H1 (cell line): ENCODE measurements at regions not wholly inside any gene's neighbourhood (a gene's known extent, or its start where the extent isn't known, plus 50 kb on each side); places are given as distances from the start of the nearest gene placed in this dataset.

ENCODE experiments used
- CTCF ChIA-PET: fragments of 300-600 bp; sonication (Branson Sonifier 250); formaldehyde crosslinking; loops from one replicate; lab custom pipeline; 2021; ENCODE audit not compliant: partially characterized antibody; lab: Charles Lee
- POLR2A ChIA-PET: fragments of 300-600 bp; sonication (Branson Sonifier 250); formaldehyde crosslinking; loops from one replicate; lab custom pipeline; 2021; ENCODE audit warnings: inconsistent platforms; ENCODE audit not compliant: partially characterized antibody; lab: Charles Lee
- DNase-seq, 2 experiments: peaks; one replicate each; pipeline versions ENCODE4 v3.0.0 to v3.0.0-alpha.2; 2010 to 2022; ENCODE audit warnings: low spot score in 2 of 2, low read depth in 1 of 2, mixed read lengths in 1 of 2
- FAIRE-seq: peaks from 2 replicates; lab custom pipeline; 2011; peaks lifted over from hg19 to GRCh38; lab: Jason Lieb, UNC
- H2AFZ ChIP-seq: 2 replicates; pipeline ENCODE4 v1.8.1; 2012; ENCODE audit warnings: low read length, inconsistent platforms
- H2AK5ac ChIP-seq: 2 replicates; pipeline ENCODE4 v1.6.1; 2013; ENCODE audit warnings: low read depth, low read length
- H2BK120ac ChIP-seq: replicated peaks from 2 replicates; pipeline ENCODE3; 2013; ENCODE audit warnings: low read depth, low read length, inconsistent platforms
- H2BK12ac ChIP-seq: 2 replicates; pipeline ENCODE4 v1.6.1; 2013; ENCODE audit warnings: low read depth, low read length
- H2BK15ac ChIP-seq: 2 replicates; pipeline ENCODE4 v1.6.1; 2013; ENCODE audit warnings: low read length
- H2BK20ac ChIP-seq: 2 replicates; pipeline ENCODE4 v1.6.1; 2013; ENCODE audit warnings: low read length
- H2BK5ac ChIP-seq: 2 replicates; pipeline ENCODE4 v1.6.1; 2013; ENCODE audit warnings: low read depth, low read length
- H3K14ac ChIP-seq: 2 replicates; pipeline ENCODE4 v1.6.1; 2013; ENCODE audit warnings: inconsistent platforms; ENCODE audit not compliant: insufficient read length
- H3K18ac ChIP-seq: 2 replicates; pipeline ENCODE4 v1.6.1; 2013; ENCODE audit warnings: low read length; ENCODE audit errors: extremely low read depth
- H3K23ac ChIP-seq: 2 replicates; pipeline ENCODE4 v1.6.1; 2013; ENCODE audit warnings: inconsistent platforms; ENCODE audit not compliant: insufficient read length
- H3K23me2 ChIP-seq: 2 replicates; pipeline ENCODE4 v1.6.1; 2013; ENCODE audit warnings: low read depth, low read length
- H3K27ac ChIP-seq: 2 replicates; pipeline ENCODE4 v1.6.1; 2011; ENCODE audit warnings: low read depth, low read length, inconsistent platforms
- H3K27me3 ChIP-seq, 4 experiments: replicated peaks in 1 of 4; 1 replicate in 1 of 4; 2 replicates in 3 of 4; pipeline versions ENCODE4 v1.6.1 to v1.8.1; 2011 to 2013; ENCODE audit warnings: low read length in 3 of 4, mild to moderate bottlenecking in 3 of 4, inconsistent platforms in 2 of 4, mixed read lengths in 2 of 4, moderate library complexity in 1 of 4; ENCODE audit not compliant: control insufficient read depth in 3 of 4, insufficient read depth in 3 of 4; ENCODE audit errors: extremely low read depth in 1 of 4
- H3K36me3 ChIP-seq, 4 experiments: 2 replicates each; pipeline versions ENCODE4 v1.6.1 to v1.8.1; 2011 to 2013; ENCODE audit warnings: mild to moderate bottlenecking in 4 of 4, low read length in 3 of 4, moderate library complexity in 2 of 4, control low read depth in 1 of 4, inconsistent platforms in 1 of 4; ENCODE audit not compliant: insufficient read depth in 4 of 4, control insufficient read depth in 2 of 4
- H3K4ac ChIP-seq: replicated peaks from 2 replicates; pipeline ENCODE3; 2013; ENCODE audit warnings: low read length, low read depth, mixed read lengths, inconsistent platforms; ENCODE audit not compliant: insufficient read length
- H3K4me1 ChIP-seq, 4 experiments: replicated peaks in 1 of 4; 1 replicate in 1 of 4; 2 replicates in 3 of 4; pipeline versions ENCODE4 v1.6.1 to v1.8.1; 2011 to 2013; ENCODE audit warnings: low read length in 3 of 4, inconsistent platforms in 2 of 4, mixed read lengths in 1 of 4; ENCODE audit not compliant: insufficient read depth in 4 of 4, control insufficient read depth in 3 of 4
- H3K4me2 ChIP-seq, 2 experiments: 2 replicates each; pipeline versions ENCODE4 v1.6.1 to v1.8.1; 2011 to 2013; ENCODE audit warnings: low read depth in 2 of 2, low read length in 2 of 2, control low read depth in 1 of 2, inconsistent platforms in 1 of 2, mild to moderate bottlenecking in 1 of 2; ENCODE audit not compliant: insufficient read depth in 1 of 2
- H3K4me3 ChIP-seq, 4 experiments: fragments of 200-600, 300-600 bp in 1 of 4; sonication (generic), shearing (Covaris generic), sonication (Bioruptor Twin) in 1 of 4; 2 replicates each; pipeline versions ENCODE4 v1.5.1 to v1.8.1; 2011 to 2016; ENCODE audit warnings: low read length in 4 of 4, low read depth in 3 of 4, control low read depth in 2 of 4, inconsistent platforms in 2 of 4, mild to moderate bottlenecking in 2 of 4, mixed read lengths in 1 of 4, moderate library complexity in 1 of 4; ENCODE audit not compliant: insufficient read depth in 2 of 4; ENCODE audit errors: extremely low read depth in 1 of 4
- H3K56ac ChIP-seq: replicated peaks from 2 replicates; pipeline ENCODE3; 2013; ENCODE audit warnings: low read depth, mild to moderate bottlenecking, mixed read lengths, low read length, inconsistent platforms; ENCODE audit not compliant: insufficient read length
- H3K79me1 ChIP-seq: 2 replicates; pipeline ENCODE4 v1.6.1; 2013; ENCODE audit warnings: low read depth, low read length, control low read depth
- H3K79me2 ChIP-seq, 2 experiments: 2 replicates each; pipeline versions ENCODE4 v1.6.1 to v1.8.1; 2012 to 2013; ENCODE audit warnings: low read length in 2 of 2, mild to moderate bottlenecking in 2 of 2, inconsistent platforms in 1 of 2; ENCODE audit not compliant: insufficient read depth in 2 of 2, control insufficient read depth in 1 of 2
- H3K9ac ChIP-seq, 4 experiments: replicated peaks in 1 of 4; 1 replicate in 1 of 4; 2 replicates in 3 of 4; pipeline versions ENCODE4 v1.6.1 to v1.8.1; 2011 to 2013; ENCODE audit warnings: low read depth in 3 of 4, low read length in 3 of 4, control low read depth in 2 of 4, mild to moderate bottlenecking in 2 of 4, moderate library complexity in 2 of 4, inconsistent platforms in 1 of 4; ENCODE audit errors: extremely low read depth in 1 of 4
- H3K9me3 ChIP-seq, 2 experiments: 2 replicates each; pipeline versions ENCODE4 v1.6.1 to v1.8.1; 2012 to 2013; ENCODE audit warnings: mild to moderate bottlenecking in 2 of 2, moderate library complexity in 2 of 2, control low read depth in 1 of 2, inconsistent platforms in 1 of 2, low read depth in 1 of 2, low read length in 1 of 2, mixed read lengths in 1 of 2; ENCODE audit not compliant: insufficient read depth in 2 of 2
- H4K20me1 ChIP-seq, 2 experiments: replicated peaks in 1 of 2; 2 replicates each; pipeline versions ENCODE3 to v1.8.1; 2011 to 2013; ENCODE audit warnings: inconsistent platforms in 2 of 2, low read length in 2 of 2, mild to moderate bottlenecking in 1 of 2; ENCODE audit not compliant: insufficient read depth in 2 of 2, control insufficient read depth in 1 of 2
- H4K5ac ChIP-seq: 2 replicates; pipeline ENCODE4 v1.6.1; 2013; ENCODE audit warnings: low read length, low read depth, mixed read lengths, inconsistent platforms; ENCODE audit not compliant: insufficient read length
- H4K8ac ChIP-seq: 2 replicates; pipeline ENCODE4 v1.8.0; 2013; ENCODE audit warnings: mild to moderate bottlenecking, moderate library complexity, low read length, inconsistent platforms; ENCODE audit not compliant: insufficient read depth; ENCODE audit errors: extremely low read depth
- H4K91ac ChIP-seq: replicated peaks from 2 replicates; pipeline ENCODE3; 2013; ENCODE audit warnings: low read length, mixed read lengths, inconsistent platforms; ENCODE audit not compliant: insufficient read length
- ASH2L ChIP-seq: fragments of 200-600, 300-600 bp; sonication (generic); IDR thresholded peaks from one replicate; pipeline ENCODE4 v1.7.1; 2017; ENCODE audit warnings: low read length
- BCL11A ChIP-seq, 2 experiments: IDR thresholded peaks; one replicate each; pipeline ENCODE4 v1.6.1; 2011; ENCODE audit warnings: low read depth in 2 of 2, low read length in 2 of 2, mild to moderate bottlenecking in 2 of 2
- CREB1 ChIP-seq: IDR thresholded peaks from 2 replicates; pipeline ENCODE4 v1.6.1; 2012; ENCODE audit warnings: inconsistent platforms
- E2F6 ChIP-seq: IDR thresholded peaks from 2 replicates; pipeline ENCODE4 v1.6.1; 2012; ENCODE audit warnings: inconsistent platforms
- FOSL1 ChIP-seq: IDR thresholded peaks from 2 replicates; pipeline ENCODE4 v1.6.1; 2011; ENCODE audit warnings: mild to moderate bottlenecking, low read depth, low read length, moderate library complexity; ENCODE audit not compliant: insufficient read depth
- GABPA ChIP-seq: IDR thresholded peaks from 2 replicates; pipeline ENCODE4 v1.6.1; 2011; ENCODE audit warnings: mild to moderate bottlenecking, low read length, moderate library complexity, borderline replicate concordance; ENCODE audit not compliant: insufficient read depth
- JUN ChIP-seq: IDR thresholded peaks from 2 replicates; pipeline ENCODE4 v1.6.1; 2011; ENCODE audit warnings: low read depth, mild to moderate bottlenecking, improper control_type of control experiment, low read length
- KDM1A ChIP-seq: fragments of 200-600, 300-600 bp; sonication (generic); IDR thresholded peaks from 2 replicates; pipeline ENCODE4 v1.7.1; 2016; ENCODE audit warnings: mild to moderate bottlenecking, low read length, borderline replicate concordance
- NANOG ChIP-seq: IDR thresholded peaks from 2 replicates; pipeline ENCODE4 v1.6.1; 2011; ENCODE audit warnings: low read length, low read depth, mild to moderate bottlenecking, inconsistent platforms; ENCODE audit not compliant: insufficient read depth, poor library complexity, severe bottlenecking
- SIRT6 ChIP-seq: IDR thresholded peaks from one replicate; pipeline ENCODE4 v1.7.1; 2012; ENCODE audit warnings: low read length, inconsistent platforms
- SIX5 ChIP-seq: IDR thresholded peaks from 2 replicates; pipeline ENCODE4 v1.6.1; 2011; ENCODE audit warnings: mild to moderate bottlenecking, low read depth, low read length
- TAF1 ChIP-seq: IDR thresholded peaks from 2 replicates; pipeline ENCODE4 v1.6.1; 2011; ENCODE audit warnings: mild to moderate bottlenecking, low read depth, low read length
- TAF7 ChIP-seq: optimal IDR thresholded peaks from 2 replicates; pipeline ENCODE3; 2011; ENCODE audit warnings: low read depth, mild to moderate bottlenecking, inconsistent platforms, low read length, moderate library complexity, borderline replicate concordance
- TBP ChIP-seq: IDR thresholded peaks from 2 replicates; pipeline ENCODE4 v1.6.1; 2011; ENCODE audit warnings: low read depth, low read length, improper control_type of control experiment
- WGBS, 2 experiments: shearing (Covaris generic) in 1 of 2; methylation state at CpG; one replicate each; pipeline versions ENCODE4 v1.1.6 to v1.1.7; 2013 to 2015; ENCODE audit warnings: low lambda C conversion rate in 2 of 2, mixed read lengths in 2 of 2, inconsistent platforms in 1 of 2, low coverage in 1 of 2, missing lambda C conversion rate in 1 of 2; ENCODE audit not compliant: insufficient replicate concordance in 2 of 2, insufficient coverage in 1 of 2, insufficient read length in 1 of 2; ENCODE audit errors: extremely low coverage in 1 of 2, missing lambda C conversion rate in 1 of 2; 5-methylcytosine and 5-hydroxymethylcytosine counted together

GRCh38 chr1:119204197-119204960 lies 63.9 kb upstream of the WARS2 start:
- Histone ChIP-seq H3K4me2 (no peak overlapping the region), H2BK120ac (no peak overlapping the region), H3K18ac (no peak overlapping the region), H3K4me1 (no peaks in the 10 kb centered on the region), H4K20me1 (no peaks in the 10 kb centered on the region), H4K5ac (no peak overlapping the region), H2BK5ac (no peak overlapping the region), H3K36me3 (no peaks in the 10 kb centered on the region), H2BK15ac (no peak overlapping the region), H2BK20ac (no peak overlapping the region), H3K4ac (no peak overlapping the region), H2AK5ac (no peak overlapping the region), H3K27ac (no peak overlapping the region), H3K4me3 (no peak overlapping the region), H3K23me2 (no peaks in the 10 kb centered on the region; the same call in 1 of the 2 replicates), H2AFZ (no peak overlapping the region), H3K79me2 (no peaks in the 10 kb centered on the region), H3K56ac (no peak overlapping the region), H3K27me3 (no peaks in the 10 kb centered on the region), H3K79me1 (no peaks in the 10 kb centered on the region), H4K8ac (no peak overlapping the region), H4K91ac (no peak overlapping the region), H3K23ac (no peak overlapping the region), H3K9ac (no peak overlapping the region), H3K9me3 (peaks cover 0 to 1% of the 10 kb centered on the region in 2 experiments; a peak in 1 of 4 replicates), H3K14ac (no peak overlapping the region), H2BK12ac (no peak overlapping the region)
- CTCF ChIA-PET = interaction anchor here (1.0 to 1.5 kb wide), 3 partner anchors 10 to 72 kb away, joined by 3 read pairs; no protein-coding TSS in a partner anchor
- no peak for FAIRE-seq
- POLR2A ChIA-PET = no interaction called here
- DNase-seq = no peak
- WGBS, 2 experiments = 92% methylated on average over 2 of the region's 2 CpGs; no CpG with 5 or more reads in 1 of the 2 experiments
- no peak for TF ChIP-seq BCL11A (IDR thresholded peaks at IDR 0.05; ENCODE audit: low read depth in 2 of 2, low read length in 2 of 2)
- no peak for TF ChIP-seq SIX5
- TF ChIP-seq KDM1A = no peak
- no peak for TF ChIP-seq CREB1
- TF ChIP-seq E2F6 = no peak
- TF ChIP-seq JUN = no peak
- no peak for TF ChIP-seq ASH2L
- TF ChIP-seq TBP = no peak
- TF ChIP-seq NANOG = no peak
- no peak for TF ChIP-seq GABPA
- no peak for TF ChIP-seq SIRT6
- no peak for TF ChIP-seq FOSL1
- no peak for TF ChIP-seq TAF7
- TF ChIP-seq TAF1 = no peak
